GM12891 (cell line): ENCODE measurements at regions not wholly inside any gene's neighbourhood (a gene's known extent, or its start where the extent isn't known, plus 50 kb on each side); places are given as distances from the start of the nearest gene placed in this dataset.
"Not testable (repeated sequence)": the region's sequence is repeated elsewhere in the genome, so short reads cannot be mapped to it uniquely, and the experiment has no call there.

Experiments used
- POLR2A ChIP-seq: IDR thresholded peaks from 2 replicates; pipeline ENCODE4 v1.6.1; 2011; ENCODE audit warnings: low read depth, low read length, control low read depth
- POLR2AphosphoS5 ChIP-seq: IDR thresholded peaks from 2 replicates; pipeline ENCODE4 v1.6.1; 2011; ENCODE audit warnings: low read depth, low read length, control low read depth
- POU2F2 ChIP-seq: IDR thresholded peaks from 2 replicates; pipeline ENCODE4 v1.6.1; 2011; ENCODE audit warnings: low read depth, mild to moderate bottlenecking, control low read depth, low read length, moderate library complexity
- SPI1 ChIP-seq: IDR thresholded peaks from 2 replicates; pipeline ENCODE4 v1.6.1; 2011; ENCODE audit warnings: low read depth, low read length, control low read depth

DNA sequence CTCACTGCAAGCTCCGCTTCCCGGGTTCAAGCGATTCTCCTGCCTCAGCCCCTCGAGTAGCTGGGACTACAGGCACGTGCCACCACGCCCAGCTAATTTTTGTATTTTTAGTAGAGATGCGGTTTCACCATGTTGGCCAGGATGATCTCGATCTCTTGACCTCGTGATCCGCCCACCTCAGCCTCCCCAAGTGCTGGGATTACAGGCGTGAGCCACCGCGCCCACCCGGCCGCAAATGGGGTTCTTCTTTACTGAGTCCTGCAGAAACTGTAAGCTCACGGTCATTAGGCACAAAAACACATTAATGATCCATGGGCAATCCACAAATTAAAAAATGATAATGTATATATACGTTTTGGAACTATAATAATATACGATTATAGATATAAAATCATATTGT lies 447.6 kb downstream of the DSC3 start:
- not testable (repeated sequence) for TF ChIP-seq POLR2A, POLR2AphosphoS5, SPI1, POU2F2
